Liver (tissue), 8 donors: ENCODE measurements at regions not wholly inside any gene's neighbourhood (a gene's known extent, or its start where the extent isn't known, plus 50 kb on each side); places are given as distances from the start of the nearest gene placed in this dataset.

Source experiments
- DNase-seq: peaks from one replicate; pipeline ENCODE4 v3.0.0-alpha.2; 2017; ENCODE audit warnings: low spot score
- H3K27ac ChIP-seq, 2 donors: one replicate each; pipeline ENCODE4 v1.7.0; 2013; ENCODE audit warnings: inconsistent platforms in 2 of 2, low read length in 2 of 2, control low read depth in 1 of 2, low read depth in 1 of 2, mild to moderate bottlenecking in 1 of 2
- H3K27me3 ChIP-seq, 4 donors: one replicate each; pipeline versions ENCODE4 v1.6.1 to v1.7.0; 2013; ENCODE audit warnings: low read length in 3 of 4, inconsistent platforms in 1 of 4, mild to moderate bottlenecking in 1 of 4, moderate library complexity in 1 of 4; ENCODE audit not compliant: control insufficient read depth in 4 of 4, insufficient read depth in 4 of 4
- H3K36me3 ChIP-seq, 4 donors: one replicate each; pipeline versions ENCODE4 v1.6.1 to v1.7.0; 2013; ENCODE audit warnings: low read length in 3 of 4, mild to moderate bottlenecking in 3 of 4, low read depth in 1 of 4, moderate library complexity in 1 of 4; ENCODE audit not compliant: control insufficient read depth in 4 of 4, insufficient read depth in 3 of 4
- H3K4me1 ChIP-seq, 4 donors: one replicate each; pipeline versions ENCODE4 v1.6.1 to v1.7.0; 2013; ENCODE audit warnings: low read length in 3 of 4, mild to moderate bottlenecking in 3 of 4, moderate library complexity in 1 of 4; ENCODE audit not compliant: control insufficient read depth in 4 of 4, insufficient read depth in 4 of 4
- H3K4me3 ChIP-seq, 3 donors: one replicate each; pipeline versions ENCODE4 v1.6.1 to v1.7.0; 2013; ENCODE audit warnings: low read length in 3 of 3, control low read depth in 1 of 3, low read depth in 1 of 3, mild to moderate bottlenecking in 1 of 3
- H3K9ac ChIP-seq, 2 donors: one replicate each; pipeline ENCODE4 v1.7.0; 2013; ENCODE audit warnings: low read length in 2 of 2, mild to moderate bottlenecking in 2 of 2, moderate library complexity in 2 of 2, control low read depth in 1 of 2, low read depth in 1 of 2
- H3K9me3 ChIP-seq, 4 donors: one replicate each; pipeline versions ENCODE4 v1.6.1 to v1.7.0; 2013; ENCODE audit warnings: low read length in 3 of 4; ENCODE audit not compliant: control insufficient read depth in 4 of 4
- EGR1 ChIP-seq, 2 donors: IDR thresholded peaks; 2 replicates each; pipeline ENCODE4 v1.6.1; 2016 to 2018; ENCODE audit warnings: antibody characterized with exemption in 2 of 2, low read depth in 2 of 2
- FOXA1 ChIP-seq: IDR thresholded peaks from 2 replicates; pipeline ENCODE4 v1.6.1; 2016; ENCODE audit warnings: antibody characterized with exemption
- FOXA2 ChIP-seq: IDR thresholded peaks from 2 replicates; pipeline ENCODE4 v1.6.1; 2016; ENCODE audit warnings: antibody characterized with exemption
- GABPA ChIP-seq, 2 donors: IDR thresholded peaks in 1 of 2; conservative IDR thresholded peaks in 1 of 2; 2 replicates each; pipeline ENCODE4 v1.6.1; 2016; ENCODE audit warnings: antibody characterized with exemption in 2 of 2, mild to moderate bottlenecking in 1 of 2, moderate library complexity in 1 of 2
- HNF4G ChIP-seq: IDR thresholded peaks from 2 replicates; pipeline ENCODE4 v1.6.1; 2016; ENCODE audit warnings: antibody characterized with exemption
- NR2F2 ChIP-seq: IDR thresholded peaks from 2 replicates; pipeline ENCODE4 v1.6.1; 2016; ENCODE audit warnings: antibody characterized with exemption
- RAD21 ChIP-seq, 2 donors: IDR thresholded peaks; 2 replicates each; pipeline ENCODE4 v1.6.1; 2016; ENCODE audit warnings: antibody characterized with exemption in 2 of 2, mild to moderate bottlenecking in 2 of 2
- RXRA ChIP-seq, 2 donors: IDR thresholded peaks; 2 replicates each; pipeline ENCODE4 v1.6.1; 2017 to 2018; ENCODE audit warnings: antibody characterized with exemption in 2 of 2, mild to moderate bottlenecking in 1 of 2
- SP1 ChIP-seq: IDR thresholded peaks from 2 replicates; pipeline ENCODE4 v1.6.1; 2018; ENCODE audit warnings: antibody characterized with exemption, mild to moderate bottlenecking
- TAF1 ChIP-seq: conservative IDR thresholded peaks from 2 replicates; pipeline ENCODE4 v1.6.1; 2016; ENCODE audit warnings: antibody characterized with exemption, mild to moderate bottlenecking
- YY1 ChIP-seq: IDR thresholded peaks from 2 replicates; pipeline ENCODE4 v1.6.1; 2016; ENCODE audit warnings: antibody characterized with exemption, mild to moderate bottlenecking
- ZBTB33 ChIP-seq: IDR thresholded peaks from 2 replicates; pipeline ENCODE4 v1.6.1; 2016; ENCODE audit warnings: antibody characterized with exemption
- WGBS: extraction: QIAGEN DNeasy Blood & Tissue Kit; methylation state at CpG from one replicate; pipeline ENCODE4 v1.1.7; 2013; 5-methylcytosine and 5-hydroxymethylcytosine counted together
- TF ChIP-seq, protein P1 (sequence below): fragments of 150-350 bp; IDR thresholded peaks from 2 replicates; pipeline ENCODE4 v1.5.1; 2017; ENCODE audit warnings: improper control_type of control experiment, low read depth, low read length; ENCODE audit not compliant: missing input control
- TF ChIP-seq, protein P2 (sequence below): IDR thresholded peaks from 2 replicates; pipeline ENCODE4 v1.6.1; 2016; ENCODE audit warnings: antibody characterized with exemption
- donor health status: healthy.
- donor health status: healthy.
- donor health status: healthy.
- donor health status: healthy.
- donor health status: healthy.

DNA sequence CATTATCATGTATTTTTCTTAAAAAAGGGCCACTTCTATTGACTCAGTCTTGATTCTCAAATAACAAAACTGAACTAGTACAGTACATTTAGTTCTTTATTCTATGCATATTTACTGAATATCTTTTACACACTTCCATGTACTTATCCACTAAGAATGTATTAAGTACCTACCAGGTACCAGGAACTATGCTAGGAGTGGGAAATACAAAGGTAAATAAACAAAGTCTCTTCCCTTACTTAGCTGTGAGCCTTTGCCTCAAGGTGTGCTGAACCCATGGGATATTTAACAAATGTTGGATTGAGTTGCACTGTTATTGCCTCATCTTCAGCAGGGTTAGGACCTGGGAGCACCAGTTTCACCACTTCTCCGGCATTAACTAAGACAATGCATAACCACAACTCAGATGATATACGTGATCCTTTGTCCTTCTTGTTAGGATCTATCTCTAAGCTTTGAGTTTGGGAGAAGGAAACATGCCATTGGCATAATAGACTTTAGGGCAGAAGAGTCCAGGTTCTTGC, 533.9 kb downstream of the TFAP2B start:
- Histone ChIP-seq H3K36me3 (no peaks in the 10 kb centered on the region), H3K9me3 (no peaks in the 10 kb centered on the region), H3K27me3 (no peaks in the 10 kb centered on the region), H3K27ac (no peak overlapping the region), H3K9ac (no peak overlapping the region), H3K4me3 (no peak overlapping the region), H3K4me1 (no peaks in the 10 kb centered on the region)
- DNase-seq = no peak
- TF ChIP-seq, protein P1, sequence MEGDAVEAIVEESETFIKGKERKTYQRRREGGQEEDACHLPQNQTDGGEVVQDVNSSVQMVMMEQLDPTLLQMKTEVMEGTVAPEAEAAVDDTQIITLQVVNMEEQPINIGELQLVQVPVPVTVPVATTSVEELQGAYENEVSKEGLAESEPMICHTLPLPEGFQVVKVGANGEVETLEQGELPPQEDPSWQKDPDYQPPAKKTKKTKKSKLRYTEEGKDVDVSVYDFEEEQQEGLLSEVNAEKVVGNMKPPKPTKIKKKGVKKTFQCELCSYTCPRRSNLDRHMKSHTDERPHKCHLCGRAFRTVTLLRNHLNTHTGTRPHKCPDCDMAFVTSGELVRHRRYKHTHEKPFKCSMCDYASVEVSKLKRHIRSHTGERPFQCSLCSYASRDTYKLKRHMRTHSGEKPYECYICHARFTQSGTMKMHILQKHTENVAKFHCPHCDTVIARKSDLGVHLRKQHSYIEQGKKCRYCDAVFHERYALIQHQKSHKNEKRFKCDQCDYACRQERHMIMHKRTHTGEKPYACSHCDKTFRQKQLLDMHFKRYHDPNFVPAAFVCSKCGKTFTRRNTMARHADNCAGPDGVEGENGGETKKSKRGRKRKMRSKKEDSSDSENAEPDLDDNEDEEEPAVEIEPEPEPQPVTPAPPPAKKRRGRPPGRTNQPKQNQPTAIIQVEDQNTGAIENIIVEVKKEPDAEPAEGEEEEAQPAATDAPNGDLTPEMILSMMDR = no peak
- no peak for TF ChIP-seq RXRA (IDR thresholded peaks at IDR 0.05)
- TF ChIP-seq FOXA1 = no peak
- TF ChIP-seq YY1 = no peak
- no peak for TF ChIP-seq NR2F2
- TF ChIP-seq ZBTB33 = no peak
- no peak for TF ChIP-seq GABPA (IDR thresholded peaks at IDR 0.05 in 1 of 2, conservative IDR thresholded peaks at IDR 0.05 in 1 of 2)
- TF ChIP-seq FOXA2 = no peak
- TF ChIP-seq, protein P2, sequence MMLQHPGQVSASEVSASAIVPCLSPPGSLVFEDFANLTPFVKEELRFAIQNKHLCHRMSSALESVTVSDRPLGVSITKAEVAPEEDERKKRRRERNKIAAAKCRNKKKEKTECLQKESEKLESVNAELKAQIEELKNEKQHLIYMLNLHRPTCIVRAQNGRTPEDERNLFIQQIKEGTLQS = no peak
- TF ChIP-seq SP1 = no peak
- WGBS = 87% methylated on average over 2 of the region's 2 CpGs

- TF ChIP-seq HNF4G (no peak), RAD21 (IDR thresholded peaks at IDR 0.05) (no peak), EGR1 (IDR thresholded peaks at IDR 0.05; ENCODE audit: low read depth in 2 of 2) (no peak), TAF1 (no peak), ZBTB33 (no peak), SP1 (no peak)
- TF ChIP-seq, protein P1 = no peak
- WGBS = 45% methylated on average over 2 of the region's 2 CpGs
- H3K27ac ChIP-seq = no peak overlapping the region
Observed at GRCh38 chr6:51360287-51360686, 541.6 kb downstream of the TFAP2B start.

More at GRCh38 chr6:51360287-51360686, 541.6 kb downstream of the TFAP2B start:
- Histone ChIP-seq H3K9me3 (no peaks in the 10 kb centered on the region), H3K4me3 (no peak overlapping the region), H3K36me3 (no peaks in the 10 kb centered on the region), H3K4me1 (no peaks in the 10 kb centered on the region), H3K9ac (no peak overlapping the region), H3K27me3 (no peaks in the 10 kb centered on the region)
- DNase-seq = no peak
